Neural crest cell (in vitro differentiated cells): ENCODE measurements at regions not wholly inside any gene's neighbourhood (a gene's known extent, or its start where the extent isn't known, plus 50 kb on each side); places are given as distances from the start of the nearest gene placed in this dataset.

ENCODE experiments used
- DNase-seq: peaks from one replicate; pipeline ENCODE4 v3.0.0; 2021; ENCODE audit warnings: low read depth, mixed read lengths, low spot score
- H3K27ac Mint-ChIP-seq: one replicate; pipeline ENCODE4 v1.8.0; 2021; ENCODE audit warnings: mild to moderate bottlenecking, mixed read lengths; ENCODE audit not compliant: unreplicated experiment
- H3K27me3 Mint-ChIP-seq: 2 replicates; pipeline ENCODE4 v1.8.0; 2021; ENCODE audit warnings: low read depth, mild to moderate bottlenecking, mixed read lengths
- H3K36me3 Mint-ChIP-seq: 2 replicates; pipeline ENCODE4 v1.8.0; 2021; ENCODE audit warnings: low read depth, mild to moderate bottlenecking, mixed read lengths
- H3K4me1 Mint-ChIP-seq: 2 replicates; pipeline ENCODE4 v1.8.0; 2021; ENCODE audit warnings: mixed read lengths
- H3K4me3 Mint-ChIP-seq: one replicate; pipeline ENCODE4 v1.8.0; 2021; ENCODE audit warnings: mild to moderate bottlenecking, mixed read lengths
- H3K9me3 Mint-ChIP-seq: 2 replicates; pipeline ENCODE4 v1.8.0; 2021; ENCODE audit warnings: mixed read lengths
- CTCF ChIP-seq: fragments of 200-600 bp; sonication (generic); conservative IDR thresholded peaks from 2 replicates; pipeline ENCODE4 v1.5.0; 2021; ENCODE audit warnings: antibody characterized with exemption, mild to moderate bottlenecking

- H3K4me3 Mint-ChIP-seq = no peak overlapping the region
- H3K9me3 Mint-ChIP-seq = peaks cover 5% of the 10 kb centered on the region
- TF ChIP-seq CTCF = no peak
- no peaks in the 10 kb centered on the region for H3K36me3 Mint-ChIP-seq
- no peak for DNase-seq
- H3K4me1 Mint-ChIP-seq = peaks cover 12% of the 10 kb centered on the region
- H3K27me3 Mint-ChIP-seq = no peaks in the 10 kb centered on the region
- no peak overlapping the region for H3K27ac Mint-ChIP-seq
Measured at GRCh38 chr18:27449104-27449503, 264.0 kb upstream of the CHST9 start.

GRCh38 chr18:27447930-27448329 is 262.8 kb upstream of the CHST9 start:
- no peaks in the 10 kb centered on the region for H3K27me3 Mint-ChIP-seq
- H3K27ac Mint-ChIP-seq = no peak overlapping the region
- TF ChIP-seq CTCF = no peak
- H3K9me3 Mint-ChIP-seq = peaks cover 5% of the 10 kb centered on the region
- peaks cover 12% of the 10 kb centered on the region for H3K4me1 Mint-ChIP-seq
- no peak for DNase-seq
- no peak overlapping the region for H3K4me3 Mint-ChIP-seq
- no peaks in the 10 kb centered on the region for H3K36me3 Mint-ChIP-seq

- H3K27ac Mint-ChIP-seq = no peak overlapping the region
- no peak overlapping the region for H3K4me3 Mint-ChIP-seq
- H3K9me3 Mint-ChIP-seq = peaks cover 8% of the 10 kb centered on the region
- TF ChIP-seq CTCF = no peak
- peak; percentile 2 for DNase-seq
- no peaks in the 10 kb centered on the region for H3K27me3 Mint-ChIP-seq
- H3K4me1 Mint-ChIP-seq = peaks cover 12% of the 10 kb centered on the region
- H3K36me3 Mint-ChIP-seq = peaks cover 3% of the 10 kb centered on the region
Measured at GRCh38 chr18:27447451-27447881, 262.4 kb upstream of the CHST9 start.

GRCh38 chr18:27430595-27430994 is 245.5 kb upstream of the CHST9 start:
- Mint-ChIP-seq H3K4me1 (peaks cover 8% of the 10 kb centered on the region), H3K36me3 (peaks cover 8% of the 10 kb centered on the region), H3K9me3 (peaks cover 12% of the 10 kb centered on the region), H3K27ac (no peak overlapping the region), H3K27me3 (no peaks in the 10 kb centered on the region), H3K4me3 (no peak overlapping the region)
- no peak for DNase-seq
- TF ChIP-seq CTCF = no peak

GRCh38 chr18:27428716-27429475 is 243.8 kb upstream of the CHST9 start:
- DNase-seq = no peak
- Mint-ChIP-seq H3K27ac (no peak overlapping the region), H3K4me1 (peaks cover 8% of the 10 kb centered on the region), H3K36me3 (peaks cover 8% of the 10 kb centered on the region), H3K27me3 (no peaks in the 10 kb centered on the region), H3K4me3 (no peak overlapping the region), H3K9me3 (peaks cover 12% of the 10 kb centered on the region)
- no peak for TF ChIP-seq CTCF
